ENCODE measurements at regions not wholly inside any gene's neighbourhood (a gene's known extent, or its start where the extent isn't known, plus 50 kb on each side); places are given as distances from the start of the nearest gene placed in this dataset.
"Not testable (repeated sequence)": the region's sequence is repeated elsewhere in the genome, so short reads cannot be mapped to it uniquely, and the experiment has no call there.

- DNase-seq (ENCODE audit: extremely low spot score, insufficient read length, low read depth) = no peak
- FAIRE-seq = no peak
Observed at GRCh38 chr22:44650806-44651205, 51.2 kb upstream of the PRR5 start.

- no peak for FAIRE-seq
- no peak for DNase-seq (ENCODE audit: extremely low spot score, insufficient read length, low read depth)
Observed at GRCh38 chr22:44648821-44649565, 53.0 kb upstream of the PRR5 start.

GRCh38 chr22:44648085-44648820 lies 53.8 kb upstream of the PRR5 start:
- no peak for DNase-seq (ENCODE audit: extremely low spot score, insufficient read length, low read depth)
- FAIRE-seq = no peak

GRCh38 chr22:44647141-44647540 lies 54.9 kb upstream of the PRR5 start:
- FAIRE-seq (no peak), DNase-seq (ENCODE audit: extremely low spot score, insufficient read length, low read depth) (no peak)

- FAIRE-seq = no peak
- DNase-seq (ENCODE audit: extremely low spot score, insufficient read length, low read depth) = no peak
Observed at GRCh38 chr22:44646668-44647067, 55.3 kb upstream of the PRR5 start.

GRCh38 chr22:44646141-44646540 lies 55.9 kb upstream of the PRR5 start:
- no peak for DNase-seq (ENCODE audit: extremely low spot score, insufficient read length, low read depth)
- FAIRE-seq = no peak

GRCh38 chr22:44645531-44645930 lies 56.5 kb upstream of the PRR5 start:
- DNase-seq (ENCODE audit: extremely low spot score, insufficient read length, low read depth) (no peak), FAIRE-seq (no peak)

GRCh38 chr22:44645083-44645482 lies 56.9 kb upstream of the PRR5 start:
- DNase-seq (ENCODE audit: extremely low spot score, insufficient read length, low read depth) (no peak), FAIRE-seq (no peak)

- not testable (repeated sequence) for FAIRE-seq; DNase-seq (ENCODE audit: extremely low spot score, insufficient read length, low read depth)
Observed at GRCh38 chr22:44643526-44644101, 58.4 kb upstream of the PRR5 start.

GRCh38 chr22:44642096-44642644 lies 59.8 kb upstream of the PRR5 start:
- FAIRE-seq (no peak), DNase-seq (ENCODE audit: extremely low spot score, insufficient read length, low read depth) (no peak)

- no peak for FAIRE-seq
Observed at GRCh38 chr22:44640618-44641155, 61.3 kb upstream of the PRR5 start.

GRCh38 chr22:44639891-44640617 lies 62.0 kb upstream of the PRR5 start:
- FAIRE-seq = no peak
- no peak for DNase-seq (ENCODE audit: extremely low spot score, insufficient read length, low read depth)

More at GRCh38 chr22:44640618-44641155, 61.3 kb upstream of the PRR5 start:
- DNase-seq (ENCODE audit: extremely low spot score, insufficient read length, low read depth) = no peak

- no peak for FAIRE-seq
- DNase-seq (ENCODE audit: extremely low spot score, insufficient read length, low read depth) = no peak
Observed at GRCh38 chr22:44638971-44639760, 62.8 kb upstream of the PRR5 start.

- FAIRE-seq; DNase-seq (ENCODE audit: extremely low spot score, insufficient read length, low read depth): not testable (repeated sequence)
Observed at GRCh38 chr22:44636502-44637206, 65.3 kb upstream of the PRR5 start.

- DNase-seq (ENCODE audit: extremely low spot score, insufficient read length, low read depth); FAIRE-seq: not testable (repeated sequence)
Observed at GRCh38 chr22:44635567-44635966, 66.4 kb upstream of the PRR5 start.

GRCh38 chr22:44634426-44635321 lies 67.3 kb upstream of the PRR5 start:
- DNase-seq (ENCODE audit: extremely low spot score, insufficient read length, low read depth) = no peak
- no peak for FAIRE-seq

GRCh38 chr22:44633647-44634046 lies 68.4 kb upstream of the PRR5 start:
- DNase-seq (ENCODE audit: extremely low spot score, insufficient read length, low read depth) (no peak), FAIRE-seq (no peak)

Data from GM18507 (cell line).